ENCODE measurements at regions not wholly inside any gene's neighbourhood (a gene's known extent, or its start where the extent isn't known, plus 50 kb on each side); places are given as distances from the start of the nearest gene placed in this dataset.

GRCh38 chr20:48335308-48336050 is 492.3 kb downstream of the PREX1 start:
- intact Hi-C loops (cut with DNase I), result no loop called here
- no peak overlapping the region for H3K27ac ChIP-seq (replicated peaks in 1 of 4)
- TF ChIP-seq POLR2AphosphoS5 (IDR thresholded peaks at IDR 0.05) (no peak), EP300 (IDR thresholded peaks at IDR 0.05) (no peak), POLR2A (IDR thresholded peaks at IDR 0.05; ENCODE audit: low read depth) (no peak)
- H3K9me3 ChIP-seq, result no peaks in the 10 kb centered on the region
- no peak overlapping the region for H3K4me3 ChIP-seq
- 82% methylated on average over 3 of the region's 3 CpGs for WGBS
- H3K36me3 ChIP-seq, result no peaks in the 10 kb centered on the region
- no peak for DNase-seq (ENCODE audit: extremely low spot score)
- no peaks in the 10 kb centered on the region for H3K27me3 ChIP-seq
- H3K4me1 ChIP-seq, result peaks cover 0 to 41% (median 34%) of the 10 kb centered on the region in 4 donors

GRCh38 chr20:48333707-48334106 is 494.1 kb downstream of the PREX1 start:
- Histone ChIP-seq H3K27me3 (no peaks in the 10 kb centered on the region), H3K4me1 (peaks cover 0 to 44% (median 30%) of the 10 kb centered on the region in 4 donors), H3K4me3 (no peak overlapping the region), H3K36me3 (no peaks in the 10 kb centered on the region), H3K27ac (replicated peaks in 1 of 4) (peak overlapping the region in 2 of 4 donors; percentile 43 to 60), H3K9me3 (no peaks in the 10 kb centered on the region)
- 53% methylated on average over 4 of the region's 4 CpGs for WGBS
- no peak for DNase-seq (ENCODE audit: extremely low spot score)
- no peak for TF ChIP-seq POLR2AphosphoS5 (IDR thresholded peaks at IDR 0.05)
- TF ChIP-seq EP300 (IDR thresholded peaks at IDR 0.05), result no peak
- TF ChIP-seq CTCF (IDR thresholded peaks at IDR 0.05), result no peak
- no peak for TF ChIP-seq POLR2A (IDR thresholded peaks at IDR 0.05; ENCODE audit: low read depth)
- intact Hi-C loops (cut with DNase I), result no loop called here

GRCh38 chr20:48332555-48332954 is 495.2 kb downstream of the PREX1 start:
- Histone ChIP-seq H3K4me3 (no peak overlapping the region), H3K4me1 (peaks cover 0 to 44% (median 31%) of the 10 kb centered on the region in 4 donors), H3K27me3 (no peaks in the 10 kb centered on the region), H3K27ac (replicated peaks in 1 of 4) (peak overlapping the region in 3 of 4 donors; percentile 42 to 60 (median 43)), H3K36me3 (no peaks in the 10 kb centered on the region), H3K9me3 (no peaks in the 10 kb centered on the region)
- no peak for DNase-seq (ENCODE audit: extremely low spot score)
- TF ChIP-seq CTCF (IDR thresholded peaks at IDR 0.05) (no peak), POLR2AphosphoS5 (IDR thresholded peaks at IDR 0.05) (peak in 1 of 2 donors; percentile 17)
- intact Hi-C loops (cut with DNase I), result no loop called here
- 28% methylated on average over 3 of the region's 3 CpGs for WGBS

GRCh38 chr20:48331518-48332286 is 496.1 kb downstream of the PREX1 start:
- intact Hi-C loops (cut with DNase I), result no loop called here
- no peak overlapping the region for H3K27ac ChIP-seq (replicated peaks in 1 of 4)
- H3K4me1 ChIP-seq, result peaks cover under 1 to 52% (median 39%) of the 10 kb centered on the region in 4 donors
- WGBS, result 82% methylated on average over 1 of the region's 1 CpG
- H3K36me3 ChIP-seq, result no peaks in the 10 kb centered on the region
- H3K4me3 ChIP-seq, result no peak overlapping the region
- DNase-seq (ENCODE audit: extremely low spot score), result no peak
- TF ChIP-seq POLR2AphosphoS5 (IDR thresholded peaks at IDR 0.05) (no peak), POLR2A (IDR thresholded peaks at IDR 0.05; ENCODE audit: low read depth) (no peak), EP300 (IDR thresholded peaks at IDR 0.05) (no peak), CTCF (IDR thresholded peaks at IDR 0.05) (no peak)
- H3K27me3 ChIP-seq, result no peaks in the 10 kb centered on the region
- H3K9me3 ChIP-seq, result no peaks in the 10 kb centered on the region
